A673 (cell line): ENCODE measurements at regions not wholly inside any gene's neighbourhood (a gene's known extent, or its start where the extent isn't known, plus 50 kb on each side); places are given as distances from the start of the nearest gene placed in this dataset.
"Not testable (repeated sequence)": the region's sequence is repeated elsewhere in the genome, so short reads cannot be mapped to it uniquely, and the experiment has no call there.

Experiments
- BruUV-seq: library from RNA; stranded (reverse); fragments of 400-500 nt; replicated peaks from 2 replicates; lab custom pipeline; 2021; lab: Mats Ljungman, UMichigan
- CTCF ChIA-PET: fragments of 300-600 bp; sonication (Branson Sonifier 250); formaldehyde crosslinking; loops from one replicate; lab custom pipeline; 2022; ENCODE audit warnings: antibody characterized with exemption; lab: Charles Lee
- POLR2A ChIA-PET: fragments of 300-600 bp; sonication (Branson Sonifier 250); formaldehyde crosslinking; loops from one replicate; lab custom pipeline; 2022; ENCODE audit warnings: antibody characterized with exemption; ENCODE audit not compliant: low non-redundant PET; lab: Charles Lee
- DNase-seq: peaks from one replicate; pipeline ENCODE4 v3.0.0-alpha.2; 2015; ENCODE audit warnings: low spot score
- H3K27ac ChIP-seq: fragments of 200-600 bp; sonication (generic); 2 replicates; pipeline ENCODE4 v1.5.1; 2016; ENCODE audit warnings: mixed run types, low read depth, mild to moderate bottlenecking, mixed read lengths, antibody characterized with exemption, low read length; ENCODE audit not compliant: poor library complexity, severe bottlenecking
- H3K27me3 ChIP-seq: fragments of 200-600 bp; sonication (generic); replicated peaks from 2 replicates; pipeline ENCODE4 v1.6.1; 2017; ENCODE audit warnings: mixed run types, low read depth, mild to moderate bottlenecking, mixed read lengths, antibody characterized with exemption, low read length; ENCODE audit not compliant: insufficient read depth, poor library complexity
- H3K36me3 ChIP-seq: fragments of 200-600 bp; sonication (generic); 2 replicates; pipeline ENCODE4 v1.6.1; 2016; ENCODE audit warnings: mixed run types, mild to moderate bottlenecking, mixed read lengths, antibody characterized with exemption, low read length; ENCODE audit not compliant: insufficient read depth, poor library complexity, severe bottlenecking
- H3K4me1 ChIP-seq: fragments of 200-600 bp; sonication (generic); 2 replicates; pipeline ENCODE4 v1.6.1; 2017; ENCODE audit warnings: mixed run types, mild to moderate bottlenecking, mixed read lengths, antibody characterized with exemption, low read length; ENCODE audit not compliant: insufficient read depth, poor library complexity, severe bottlenecking
- H3K4me3 ChIP-seq: fragments of 200-600 bp; sonication (generic); 2 replicates; pipeline ENCODE4 v1.5.1; 2016; ENCODE audit warnings: low read depth, mixed run types, mild to moderate bottlenecking, mixed read lengths, low read length; ENCODE audit not compliant: poor library complexity, severe bottlenecking
- H3K9me3 ChIP-seq: fragments of 200-600 bp; sonication (generic); 2 replicates; pipeline ENCODE4 v1.6.1; 2016; ENCODE audit warnings: mixed run types, low read depth, mild to moderate bottlenecking, mixed read lengths, antibody characterized with exemption, low read length; ENCODE audit not compliant: poor library complexity, severe bottlenecking
- EZH2 ChIP-seq: fragments of 200-600 bp; sonication (generic); IDR thresholded peaks from 2 replicates; pipeline ENCODE4 v1.6.1; 2017; ENCODE audit warnings: borderline replicate concordance, low read depth, mild to moderate bottlenecking, mixed read lengths, antibody characterized with exemption, low read length; ENCODE audit not compliant: poor library complexity, severe bottlenecking
- intact Hi-C: fragments of 100-400 bp; cut with micrococcal nuclease; formaldehyde crosslinking; loops from one replicate; pipeline ENCODE4 v1.10.0; 2022; ENCODE audit not compliant: unreplicated experiment
- TF ChIP-seq, protein P1 (sequence below): fragments of 300-800, 200-600 bp; sonication (generic); conservative IDR thresholded peaks from 2 replicates; pipeline ENCODE4 v1.5.1; 2017; ENCODE audit warnings: low read depth, mild to moderate bottlenecking, antibody characterized with exemption, low read length, moderate library complexity, mixed read lengths

DNA sequence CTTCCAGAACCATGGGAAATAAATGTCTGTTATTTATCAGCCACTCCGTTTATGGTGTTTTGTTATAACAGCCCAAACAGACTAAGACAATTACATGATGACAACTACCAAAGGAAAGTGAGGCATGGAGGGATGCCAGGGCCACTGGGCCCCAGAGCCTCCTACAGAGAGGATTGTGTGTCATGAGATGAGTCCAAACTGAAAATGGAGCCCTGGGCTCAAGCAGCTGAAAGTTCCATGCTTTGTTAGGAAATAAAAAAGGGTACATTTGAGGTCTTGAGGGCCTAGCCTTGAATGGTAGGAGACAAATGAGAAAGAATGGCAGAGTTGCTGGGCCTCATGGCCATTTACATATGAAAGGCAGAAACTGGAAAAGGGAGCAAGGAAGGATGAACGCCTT is 586.5 kb downstream of the CETN3 start:
- no peak for DNase-seq
- no peaks in the 10 kb centered on the region for H3K27me3 ChIP-seq
- no peaks in the 10 kb centered on the region for H3K36me3 ChIP-seq
- CTCF ChIA-PET: no interaction called here
- H3K9me3 ChIP-seq: no peaks in the 10 kb centered on the region
- H3K27ac ChIP-seq: no peak overlapping the region
- H3K4me3 ChIP-seq: no peak overlapping the region
- intact Hi-C loops: no loop called here
- POLR2A ChIA-PET: no interaction called here
- no TSS peak for BruUV-seq
- peaks cover 4% of the 10 kb centered on the region for H3K4me1 ChIP-seq
- TF ChIP-seq, protein P1, sequence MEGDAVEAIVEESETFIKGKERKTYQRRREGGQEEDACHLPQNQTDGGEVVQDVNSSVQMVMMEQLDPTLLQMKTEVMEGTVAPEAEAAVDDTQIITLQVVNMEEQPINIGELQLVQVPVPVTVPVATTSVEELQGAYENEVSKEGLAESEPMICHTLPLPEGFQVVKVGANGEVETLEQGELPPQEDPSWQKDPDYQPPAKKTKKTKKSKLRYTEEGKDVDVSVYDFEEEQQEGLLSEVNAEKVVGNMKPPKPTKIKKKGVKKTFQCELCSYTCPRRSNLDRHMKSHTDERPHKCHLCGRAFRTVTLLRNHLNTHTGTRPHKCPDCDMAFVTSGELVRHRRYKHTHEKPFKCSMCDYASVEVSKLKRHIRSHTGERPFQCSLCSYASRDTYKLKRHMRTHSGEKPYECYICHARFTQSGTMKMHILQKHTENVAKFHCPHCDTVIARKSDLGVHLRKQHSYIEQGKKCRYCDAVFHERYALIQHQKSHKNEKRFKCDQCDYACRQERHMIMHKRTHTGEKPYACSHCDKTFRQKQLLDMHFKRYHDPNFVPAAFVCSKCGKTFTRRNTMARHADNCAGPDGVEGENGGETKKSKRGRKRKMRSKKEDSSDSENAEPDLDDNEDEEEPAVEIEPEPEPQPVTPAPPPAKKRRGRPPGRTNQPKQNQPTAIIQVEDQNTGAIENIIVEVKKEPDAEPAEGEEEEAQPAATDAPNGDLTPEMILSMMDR: no peak
- no peak for TF ChIP-seq EZH2

GRCh38 chr5:89817841-89818240 is 591.7 kb downstream of the CETN3 start:
- ChIA-PET CTCF (no interaction called here), POLR2A (no interaction called here)
- intact Hi-C loops: no loop called here

DNA sequence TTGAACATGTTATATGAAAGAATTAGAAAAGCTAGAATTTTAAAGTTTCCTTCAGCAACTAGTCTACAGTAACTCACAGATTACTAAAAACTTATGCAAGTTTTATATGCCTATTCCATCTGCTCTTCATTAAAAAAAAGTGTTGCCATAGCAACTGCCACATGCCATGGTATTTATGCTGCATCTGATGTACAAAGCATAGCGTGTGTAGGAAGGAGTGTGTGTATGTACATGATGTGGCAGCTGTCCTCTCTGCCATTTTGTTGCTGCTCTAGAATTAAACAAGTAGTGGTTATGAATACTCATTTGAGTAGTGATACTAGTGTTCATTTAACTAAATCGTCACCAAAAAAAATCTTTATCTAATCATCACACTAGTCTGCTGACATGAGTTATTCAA is 593.5 kb downstream of the CETN3 start:
- intact Hi-C loops: no loop called here
- POLR2A ChIA-PET: no interaction called here
- TF ChIP-seq, protein P1: no peak
- TF ChIP-seq EZH2: no peak
- H3K4me1 ChIP-seq: peaks cover 15% of the 10 kb centered on the region
- H3K4me3 ChIP-seq: no peak overlapping the region
- no peaks in the 10 kb centered on the region for H3K27me3 ChIP-seq
- BruUV-seq: no TSS peak
- no peaks in the 10 kb centered on the region for H3K36me3 ChIP-seq
- H3K9me3 ChIP-seq: no peaks in the 10 kb centered on the region
- no peak overlapping the region for H3K27ac ChIP-seq
- CTCF ChIA-PET: no interaction called here
- DNase-seq: peak; percentile 13

More at GRCh38 chr5:89817841-89818240, 591.7 kb downstream of the CETN3 start:
- DNase-seq: peak; percentile 92
- no peaks in the 10 kb centered on the region for H3K9me3 ChIP-seq
- H3K27me3 ChIP-seq: no peaks in the 10 kb centered on the region
- TF ChIP-seq, protein P1: no peak
- TF ChIP-seq EZH2: no peak
- H3K36me3 ChIP-seq: no peaks in the 10 kb centered on the region
- BruUV-seq: no TSS peak
- H3K4me3 ChIP-seq: no peak overlapping the region
- peaks cover 15% of the 10 kb centered on the region for H3K4me1 ChIP-seq
- no peak overlapping the region for H3K27ac ChIP-seq

- H3K4me3 ChIP-seq, H3K9me3 ChIP-seq, H3K27me3 ChIP-seq, H3K4me1 ChIP-seq, H3K36me3 ChIP-seq, intact Hi-C loops, H3K27ac ChIP-seq, POLR2A ChIA-PET, BruUV-seq, CTCF ChIA-PET, DNase-seq: not testable (repeated sequence)
These were observed 608.8 kb downstream of the CETN3 start for GRCh38 chr5:89800735-89801134.

DNA sequence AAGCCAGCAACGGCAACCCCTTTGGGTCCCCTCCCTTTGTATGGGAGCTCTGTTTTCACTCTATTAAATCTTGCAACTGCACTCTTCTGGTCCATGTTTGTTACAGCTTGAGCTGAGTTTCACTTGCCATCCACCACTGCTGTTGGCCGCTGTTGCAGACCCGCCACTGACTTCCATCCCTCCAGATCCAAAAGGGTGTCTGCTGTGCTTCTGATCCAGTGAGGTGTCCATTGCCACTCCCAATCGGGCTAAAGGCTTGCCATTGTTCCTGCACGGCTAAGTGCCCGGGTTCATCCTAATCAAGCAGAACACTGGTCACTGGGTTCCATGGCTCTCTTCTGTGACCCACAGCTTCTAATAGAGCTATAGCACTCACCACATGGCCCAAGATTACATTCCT is 615.1 kb downstream of the CETN3 start:
- not testable (repeated sequence) for BruUV-seq

GRCh38 chr5:89779734-89780133 is 629.8 kb downstream of the CETN3 start:
- H3K27me3 ChIP-seq, BruUV-seq, H3K4me1 ChIP-seq, POLR2A ChIA-PET, intact Hi-C loops, DNase-seq, H3K27ac ChIP-seq, H3K36me3 ChIP-seq, H3K4me3 ChIP-seq, CTCF ChIA-PET: not testable (repeated sequence)
- peaks cover 23% of the 10 kb centered on the region for H3K9me3 ChIP-seq

More for the DNA sequence above, 615.1 kb downstream of the CETN3 start:
- CTCF ChIA-PET, H3K4me3 ChIP-seq, H3K4me1 ChIP-seq, H3K27ac ChIP-seq, POLR2A ChIA-PET, H3K9me3 ChIP-seq, H3K36me3 ChIP-seq, H3K27me3 ChIP-seq, DNase-seq, intact Hi-C loops: not testable (repeated sequence)
